Activated T-helper 17 cell treated with anti-CD3 and anti-CD28 coated beads, Interleukin-2, amount 50 U/mL, for 72 hours (primary cell): ENCODE measurements at regions not wholly inside any gene's neighbourhood (a gene's known extent, or its start where the extent isn't known, plus 50 kb on each side); places are given as distances from the start of the nearest gene placed in this dataset.

ENCODE experiments used
- ATAC-seq: fragments of 150-1000 bp; cut with Tn5 transposase; replicated peaks from 2 replicates; pipeline ENCODE4 v1.10.0; 2021; ENCODE audit warnings: mild to moderate bottlenecking, moderate library complexity
- H3K27ac Mint-ChIP-seq: one replicate; pipeline ENCODE4 v1.8.0; 2022; ENCODE audit warnings: mixed read lengths
- H3K27me3 Mint-ChIP-seq: one replicate; pipeline ENCODE4 v1.8.0; 2022; ENCODE audit warnings: mixed read lengths
- H3K36me3 Mint-ChIP-seq: one replicate; pipeline ENCODE4 v1.8.0; 2022; ENCODE audit warnings: low read depth, mild to moderate bottlenecking, mixed read lengths
- H3K4me1 Mint-ChIP-seq: one replicate; pipeline ENCODE4 v1.8.0; 2022; ENCODE audit warnings: mixed read lengths
- H3K4me3 Mint-ChIP-seq: one replicate; pipeline ENCODE4 v1.8.0; 2022; ENCODE audit warnings: mild to moderate bottlenecking, mixed read lengths
- H3K9me3 Mint-ChIP-seq: one replicate; pipeline ENCODE4 v1.8.0; 2022; ENCODE audit warnings: mixed read lengths

DNA sequence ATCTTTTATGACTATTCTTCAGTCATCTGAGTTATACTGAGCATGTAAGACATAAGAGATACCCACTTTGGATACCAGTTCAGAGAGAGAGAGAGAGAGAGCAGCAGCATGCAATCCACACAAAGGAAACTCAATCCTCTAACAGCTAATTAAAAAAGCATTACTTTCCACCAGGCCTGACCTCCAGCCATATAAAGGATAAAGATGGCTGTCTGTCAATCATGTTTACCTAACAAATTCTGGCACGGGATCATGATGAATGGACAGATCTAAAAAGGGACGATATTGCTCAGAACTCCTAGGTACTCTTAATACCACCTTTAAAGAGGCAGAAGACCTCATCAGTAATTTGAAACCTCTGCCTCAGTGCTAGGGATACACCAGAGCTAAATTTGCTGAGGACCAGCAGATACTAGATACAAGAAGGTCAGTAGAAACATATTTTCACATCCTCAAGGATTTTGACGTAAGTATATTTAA, 159.2 kb downstream of the RPS12 start:
- Mint-ChIP-seq H3K36me3 (no peaks in the 10 kb centered on the region), H3K9me3 (no peaks in the 10 kb centered on the region), H3K27me3 (peaks cover 32% of the 10 kb centered on the region), H3K4me1 (no peaks in the 10 kb centered on the region), H3K27ac (no peak overlapping the region), H3K4me3 (no peak overlapping the region)
- no peak for ATAC-seq

DNA sequence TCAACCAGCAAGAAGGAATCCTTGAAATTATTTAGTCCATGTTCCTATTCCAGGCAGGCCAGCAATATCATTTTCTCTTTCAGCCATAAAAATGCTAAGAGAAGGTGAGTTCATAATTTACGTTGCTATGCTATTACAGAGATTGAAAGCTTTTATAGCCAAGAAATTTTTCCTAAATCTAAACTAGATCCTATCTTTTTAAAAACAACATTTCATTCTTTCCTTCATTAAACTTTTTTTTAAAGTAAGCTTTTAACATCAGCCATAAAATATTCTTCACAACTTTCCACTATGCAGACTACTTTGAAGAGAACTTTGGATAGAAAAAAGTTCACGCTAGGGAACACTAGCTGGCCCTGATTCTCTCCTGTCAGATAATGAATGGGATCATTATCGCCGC, 159.8 kb downstream of the RPS12 start:
- Mint-ChIP-seq H3K4me1 (no peaks in the 10 kb centered on the region), H3K36me3 (no peaks in the 10 kb centered on the region), H3K27ac (no peak overlapping the region), H3K9me3 (no peaks in the 10 kb centered on the region), H3K4me3 (no peak overlapping the region), H3K27me3 (peaks cover 32% of the 10 kb centered on the region)
- no peak for ATAC-seq

DNA sequence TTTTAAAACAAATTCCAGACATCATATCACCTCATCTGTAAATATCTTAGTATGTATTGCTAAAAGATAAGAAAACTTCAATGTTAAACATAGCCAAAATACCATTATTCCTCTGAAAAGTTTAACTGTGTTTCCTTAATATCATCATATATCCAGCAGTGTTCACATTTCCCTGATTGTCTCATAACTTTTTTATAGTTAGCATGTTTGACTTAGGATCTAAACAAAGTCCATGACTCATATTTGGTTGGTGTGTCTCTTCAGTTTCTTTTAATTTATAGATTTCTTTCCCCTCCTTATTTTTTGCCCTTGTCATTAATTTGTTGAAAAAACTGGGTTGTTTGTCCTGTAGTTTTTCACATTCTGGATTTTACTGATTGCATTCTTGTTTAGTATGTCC, 163.0 kb downstream of the RPS12 start:
- no peaks in the 10 kb centered on the region for H3K4me1 Mint-ChIP-seq
- H3K9me3 Mint-ChIP-seq, result no peaks in the 10 kb centered on the region
- no peaks in the 10 kb centered on the region for H3K36me3 Mint-ChIP-seq
- no peak overlapping the region for H3K4me3 Mint-ChIP-seq
- H3K27ac Mint-ChIP-seq, result no peak overlapping the region
- H3K27me3 Mint-ChIP-seq, result peaks cover 23% of the 10 kb centered on the region
- no peak for ATAC-seq

DNA sequence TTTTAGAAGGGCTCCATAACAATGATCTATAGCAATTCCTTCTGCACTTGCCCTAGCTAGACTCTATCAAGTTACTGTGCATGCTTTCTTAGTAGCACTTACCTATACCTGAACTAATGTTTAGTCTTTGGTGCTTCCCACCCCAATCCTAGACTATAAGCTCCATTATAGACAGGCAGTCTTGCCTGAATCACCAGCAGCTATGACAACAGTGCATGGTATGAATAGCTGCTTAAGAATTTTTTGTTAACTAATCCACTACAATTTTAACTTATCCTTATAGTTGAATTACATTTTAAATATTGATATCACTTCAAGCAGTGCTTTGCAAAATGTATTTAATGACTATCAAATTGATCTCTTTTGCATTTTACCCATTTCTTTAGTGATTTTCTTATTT, 164.3 kb downstream of the RPS12 start:
- no peaks in the 10 kb centered on the region for H3K4me1 Mint-ChIP-seq
- ATAC-seq, result no peak

DNA sequence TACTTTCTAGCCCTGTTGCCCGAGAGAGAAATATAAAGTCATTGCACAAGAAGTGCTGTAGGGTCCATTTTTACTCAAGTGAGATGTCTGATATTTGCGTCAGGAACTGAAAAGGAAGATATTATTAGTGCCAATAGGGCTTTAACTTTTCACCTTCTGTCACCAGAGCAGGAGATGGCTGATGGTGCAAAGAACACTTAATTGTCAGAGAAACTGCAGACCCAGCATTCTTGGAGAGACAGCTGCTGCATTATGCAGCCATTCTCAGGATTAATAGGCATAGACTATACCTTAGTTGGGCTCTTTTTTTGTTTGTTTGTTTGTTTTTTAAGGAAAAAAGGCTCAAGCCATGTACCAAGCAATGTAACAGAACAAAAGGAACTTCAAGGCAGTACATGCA, 179.4 kb downstream of the RPS12 start:
- Mint-ChIP-seq H3K27ac (no peak overlapping the region), H3K4me3 (no peak overlapping the region), H3K9me3 (no peaks in the 10 kb centered on the region), H3K27me3 (peaks cover 6% of the 10 kb centered on the region), H3K4me1 (no peaks in the 10 kb centered on the region), H3K36me3 (no peaks in the 10 kb centered on the region)
- no peak for ATAC-seq

More for the DNA sequence above, 164.3 kb downstream of the RPS12 start:
- Mint-ChIP-seq H3K4me3 (no peak overlapping the region), H3K27me3 (peaks cover 20% of the 10 kb centered on the region), H3K36me3 (no peaks in the 10 kb centered on the region), H3K27ac (no peak overlapping the region), H3K9me3 (no peaks in the 10 kb centered on the region)

DNA sequence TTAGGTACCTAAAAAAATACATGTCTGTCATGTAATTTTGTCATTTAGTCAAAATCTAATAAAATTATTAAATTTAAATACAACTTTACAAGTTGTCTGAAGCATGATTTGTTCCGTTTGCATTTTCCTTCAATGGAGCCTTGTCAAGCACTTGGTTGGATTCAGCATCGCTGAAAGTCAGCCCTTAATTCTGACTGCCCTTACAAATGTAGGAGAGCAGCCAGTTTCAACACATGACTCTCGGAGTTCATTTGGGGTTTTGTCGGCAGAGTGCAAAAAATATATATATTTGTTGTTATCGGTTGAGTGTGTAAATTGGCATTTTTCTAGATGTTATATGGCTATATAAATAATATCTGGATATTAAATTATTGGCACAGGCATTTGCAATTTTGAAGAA, 180.6 kb downstream of the RPS12 start:
- Mint-ChIP-seq H3K27ac (no peak overlapping the region), H3K4me1 (no peaks in the 10 kb centered on the region), H3K4me3 (no peak overlapping the region), H3K36me3 (no peaks in the 10 kb centered on the region), H3K27me3 (peaks cover 7% of the 10 kb centered on the region), H3K9me3 (no peaks in the 10 kb centered on the region)
- ATAC-seq, result no peak

DNA sequence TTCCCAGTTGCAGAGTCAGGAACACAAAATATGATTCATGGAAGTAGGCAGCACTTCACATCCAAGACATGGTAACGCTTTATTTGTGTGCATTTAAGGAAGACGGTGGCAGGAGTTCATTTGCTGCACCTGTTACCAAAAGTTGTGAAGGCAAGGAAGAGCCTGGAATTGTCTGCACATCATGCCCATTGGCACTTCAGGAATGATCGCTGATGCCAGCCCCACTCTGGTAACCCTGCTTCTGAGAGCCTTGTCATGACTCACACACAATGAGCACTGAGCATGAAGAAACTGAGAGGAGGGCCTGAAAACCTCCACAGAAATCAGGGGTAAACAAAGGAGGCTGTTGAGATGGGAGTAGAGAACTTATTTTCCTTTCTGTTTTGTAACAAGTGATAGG, 181.1 kb downstream of the RPS12 start:
- Mint-ChIP-seq H3K27ac (no peak overlapping the region), H3K4me1 (no peaks in the 10 kb centered on the region), H3K27me3 (peaks cover 11% of the 10 kb centered on the region), H3K9me3 (no peaks in the 10 kb centered on the region), H3K36me3 (no peaks in the 10 kb centered on the region), H3K4me3 (no peak overlapping the region)
- ATAC-seq, result no peak

DNA sequence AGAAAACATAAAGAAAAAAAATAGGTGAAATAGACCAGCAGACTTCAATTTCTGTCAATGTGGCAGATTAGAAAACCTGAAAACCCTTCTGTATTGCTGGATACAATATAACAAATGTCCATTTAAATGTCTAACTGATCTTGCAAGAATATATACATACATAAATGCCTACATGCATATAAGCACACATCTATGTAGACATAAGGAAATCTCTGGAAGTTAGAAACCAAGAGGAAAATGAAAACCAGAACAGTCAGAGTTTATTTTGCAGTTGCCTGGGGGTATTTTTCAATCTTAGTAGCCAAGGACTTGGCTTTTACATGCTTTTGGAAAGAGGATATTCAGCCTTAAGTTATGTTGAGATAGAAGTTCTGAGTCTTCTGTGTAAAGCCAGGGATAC, 184.0 kb downstream of the RPS12 start:
- Mint-ChIP-seq H3K27me3 (peaks cover 13% of the 10 kb centered on the region), H3K4me3 (no peak overlapping the region), H3K27ac (no peak overlapping the region), H3K9me3 (no peaks in the 10 kb centered on the region), H3K4me1 (no peaks in the 10 kb centered on the region), H3K36me3 (no peaks in the 10 kb centered on the region)
- no peak for ATAC-seq

DNA sequence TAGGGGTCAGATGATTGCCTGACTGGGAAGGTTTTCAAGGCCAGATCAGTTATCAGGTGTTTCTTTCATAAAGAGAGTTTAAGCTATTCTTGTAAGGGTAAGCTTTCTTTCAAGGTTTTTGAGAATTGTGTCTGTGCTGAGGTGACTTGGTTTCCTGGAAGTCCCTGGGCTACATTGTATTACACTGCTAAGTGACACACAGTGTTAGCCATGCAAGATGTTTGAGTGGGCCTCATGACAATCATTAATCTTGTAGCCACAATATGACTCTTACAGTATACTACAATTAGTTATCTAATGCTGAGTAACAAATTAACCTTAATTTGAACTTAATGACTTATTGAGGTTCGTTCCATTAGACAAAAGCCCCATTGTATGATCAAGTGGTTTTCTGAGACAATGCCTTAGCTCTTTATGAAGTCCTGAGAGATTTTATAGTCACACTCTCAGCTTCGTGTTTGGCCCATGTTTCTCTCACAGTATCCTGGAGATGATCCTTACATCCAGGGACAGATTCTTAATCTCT, 186.7 kb downstream of the RPS12 start:
- H3K27me3 Mint-ChIP-seq, result peaks cover 17% of the 10 kb centered on the region
- H3K9me3 Mint-ChIP-seq, result no peaks in the 10 kb centered on the region
- no peak overlapping the region for H3K27ac Mint-ChIP-seq
- H3K4me1 Mint-ChIP-seq, result no peaks in the 10 kb centered on the region
- ATAC-seq, result no peak
- no peak overlapping the region for H3K4me3 Mint-ChIP-seq
- H3K36me3 Mint-ChIP-seq, result no peaks in the 10 kb centered on the region

DNA sequence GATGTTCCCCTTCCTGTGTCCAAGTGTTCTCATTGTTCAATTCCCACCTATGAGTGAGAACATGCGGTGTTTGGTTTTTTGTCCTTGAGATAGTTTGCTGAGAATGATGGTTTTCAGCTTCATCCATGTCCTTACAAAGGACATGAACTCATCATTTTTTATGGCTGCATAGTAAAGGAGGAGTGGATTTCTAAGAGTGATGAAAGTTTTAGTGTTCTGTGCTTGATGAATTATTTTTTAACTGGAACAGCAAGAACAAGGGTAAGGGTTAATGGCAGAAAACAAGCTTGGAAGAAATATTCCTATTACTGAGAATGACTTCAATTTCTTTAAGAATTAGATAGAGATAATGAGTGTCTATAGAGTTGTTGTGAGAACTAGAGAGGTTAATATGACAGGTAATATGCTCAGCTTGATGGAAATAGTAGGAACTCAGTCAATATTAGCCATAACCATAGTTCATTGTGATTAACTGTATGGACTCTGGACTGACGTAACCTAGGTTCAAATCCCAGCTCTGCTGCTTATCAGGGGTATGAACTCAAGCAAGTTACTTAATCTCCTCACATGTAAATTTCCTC, 190.0 kb downstream of the RPS12 start:
- no peak overlapping the region for H3K4me3 Mint-ChIP-seq

DNA sequence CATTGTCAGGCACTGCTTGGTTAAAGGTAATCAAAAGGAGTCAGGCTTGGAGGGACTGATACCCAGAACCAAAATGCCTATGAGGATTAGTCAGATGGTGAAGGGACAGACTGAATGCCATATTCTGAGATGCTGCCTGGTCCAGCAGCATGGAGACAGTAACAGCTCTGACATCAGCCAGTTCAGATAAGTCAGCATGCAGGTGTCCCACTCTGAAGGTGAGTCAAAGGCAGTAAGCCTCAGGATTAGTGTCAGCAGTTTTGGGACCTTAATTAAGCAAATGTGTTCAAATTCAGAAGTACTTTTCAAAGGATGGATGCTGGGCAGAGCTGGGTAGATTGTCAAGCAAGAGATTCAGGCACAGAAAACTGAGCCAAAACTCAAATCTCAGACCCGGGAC, 198.4 kb downstream of the RPS12 start:
- Mint-ChIP-seq H3K4me3 (no peak overlapping the region), H3K9me3 (no peaks in the 10 kb centered on the region), H3K27ac (no peak overlapping the region), H3K4me1 (no peaks in the 10 kb centered on the region), H3K27me3 (peaks cover 4% of the 10 kb centered on the region), H3K36me3 (no peaks in the 10 kb centered on the region)
- no peak for ATAC-seq

More for the DNA sequence above, 190.0 kb downstream of the RPS12 start:
- Mint-ChIP-seq H3K9me3 (no peaks in the 10 kb centered on the region), H3K27me3 (peaks cover 18% of the 10 kb centered on the region), H3K4me1 (no peaks in the 10 kb centered on the region), H3K27ac (no peak overlapping the region), H3K36me3 (no peaks in the 10 kb centered on the region)
- no peak for ATAC-seq

DNA sequence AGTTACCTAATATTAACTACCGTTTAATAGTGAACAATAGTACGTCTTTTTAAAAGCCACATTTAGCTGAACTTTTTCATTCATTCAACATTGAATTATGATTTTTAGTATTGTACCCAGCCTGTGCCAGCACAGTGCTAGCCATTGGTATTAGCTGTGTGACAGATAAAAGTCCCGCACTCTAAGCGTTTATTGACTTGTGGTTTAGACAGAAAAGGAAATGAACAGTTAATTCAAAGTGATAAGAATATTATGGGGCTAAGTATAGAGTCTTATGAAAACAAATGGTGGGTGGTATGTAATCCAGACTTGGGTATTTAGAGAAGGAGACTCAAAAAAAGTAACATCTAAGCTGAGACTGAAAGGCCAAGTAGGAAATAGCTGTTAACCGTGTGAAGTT, 202.3 kb downstream of the RPS12 start:
- Mint-ChIP-seq H3K27me3 (no peaks in the 10 kb centered on the region), H3K4me1 (no peaks in the 10 kb centered on the region), H3K9me3 (peaks cover 4% of the 10 kb centered on the region), H3K36me3 (no peaks in the 10 kb centered on the region), H3K27ac (no peak overlapping the region), H3K4me3 (no peak overlapping the region)
- ATAC-seq, result no peak

DNA sequence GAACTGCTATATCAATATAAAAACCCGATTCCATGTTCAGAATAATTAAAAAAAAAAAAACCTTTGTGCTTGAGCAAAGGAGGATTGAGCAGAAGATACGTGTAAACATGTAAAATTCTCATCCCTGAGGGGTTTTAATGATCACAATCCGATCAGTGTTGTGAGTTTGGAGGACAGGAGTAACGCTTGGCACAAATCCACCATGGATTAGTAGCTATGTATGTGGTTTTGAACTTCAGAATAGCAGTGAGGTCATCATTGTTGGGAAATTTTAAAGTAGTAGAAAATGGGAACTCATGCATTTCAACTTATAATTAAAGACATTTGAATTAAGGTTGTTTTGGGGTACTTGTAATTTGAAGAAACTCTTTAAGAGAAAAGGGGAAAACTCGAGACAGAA, 203.2 kb downstream of the RPS12 start:
- no peak overlapping the region for H3K27ac Mint-ChIP-seq
- peaks cover 4% of the 10 kb centered on the region for H3K9me3 Mint-ChIP-seq
- no peaks in the 10 kb centered on the region for H3K4me1 Mint-ChIP-seq
- no peaks in the 10 kb centered on the region for H3K27me3 Mint-ChIP-seq
- ATAC-seq, result no peak
- H3K4me3 Mint-ChIP-seq, result no peak overlapping the region
- H3K36me3 Mint-ChIP-seq, result no peaks in the 10 kb centered on the region

DNA sequence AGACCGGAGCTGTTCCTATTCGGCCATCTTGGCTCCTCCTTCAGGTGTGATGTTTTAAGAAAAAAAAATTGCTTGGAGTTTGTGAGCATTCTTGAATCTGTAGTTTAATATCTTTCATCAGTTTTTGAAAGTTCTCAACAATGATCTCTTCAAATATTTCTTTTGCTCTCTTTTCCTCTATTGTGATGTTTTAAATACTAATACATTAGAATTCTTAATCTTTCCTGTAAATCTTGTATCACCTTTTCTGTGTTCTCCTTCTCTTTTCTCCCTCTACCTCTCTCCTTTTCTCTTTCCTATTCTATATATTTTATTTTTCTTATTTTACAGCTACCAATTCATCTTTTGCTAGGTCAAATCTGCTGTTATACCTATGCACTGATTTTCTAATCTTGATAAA, 212.3 kb downstream of the RPS12 start:
- Mint-ChIP-seq H3K4me3 (no peak overlapping the region), H3K27me3 (peaks cover 6% of the 10 kb centered on the region), H3K36me3 (no peaks in the 10 kb centered on the region), H3K4me1 (no peaks in the 10 kb centered on the region), H3K9me3 (peaks cover 8% of the 10 kb centered on the region), H3K27ac (no peak overlapping the region)
- no peak for ATAC-seq

DNA sequence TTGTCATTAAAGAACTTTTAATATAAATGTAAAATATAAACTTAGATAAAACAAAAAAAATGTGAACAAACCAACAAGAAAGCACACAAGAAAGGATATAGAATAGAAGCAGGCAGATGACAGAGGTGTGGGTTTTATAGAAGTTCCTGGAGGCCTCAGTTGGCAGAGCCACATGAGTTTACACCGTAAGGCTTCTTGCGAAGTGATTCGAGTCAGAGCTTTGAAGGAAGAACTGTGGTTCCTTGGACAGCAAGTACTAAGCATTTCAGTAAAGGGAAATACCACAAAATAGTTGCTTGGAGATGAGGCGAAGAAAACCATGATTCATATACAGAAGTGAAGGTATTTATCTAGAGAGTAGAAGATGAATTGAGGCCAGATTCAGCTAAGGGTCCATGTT, 207.9 kb upstream of the EYA4 start:
- Mint-ChIP-seq H3K4me1 (no peaks in the 10 kb centered on the region), H3K27me3 (peaks cover 14% of the 10 kb centered on the region), H3K9me3 (peaks cover 4% of the 10 kb centered on the region), H3K27ac (no peak overlapping the region), H3K4me3 (no peak overlapping the region), H3K36me3 (no peaks in the 10 kb centered on the region)
- no peak for ATAC-seq
